ENCODE measurements at regions not wholly inside any gene's neighbourhood (a gene's known extent, or its start where the extent isn't known, plus 50 kb on each side); places are given as distances from the start of the nearest gene placed in this dataset.
"Not testable (repeated sequence)": the region's sequence is repeated elsewhere in the genome, so short reads cannot be mapped to it uniquely, and the experiment has no call there.

DNA sequence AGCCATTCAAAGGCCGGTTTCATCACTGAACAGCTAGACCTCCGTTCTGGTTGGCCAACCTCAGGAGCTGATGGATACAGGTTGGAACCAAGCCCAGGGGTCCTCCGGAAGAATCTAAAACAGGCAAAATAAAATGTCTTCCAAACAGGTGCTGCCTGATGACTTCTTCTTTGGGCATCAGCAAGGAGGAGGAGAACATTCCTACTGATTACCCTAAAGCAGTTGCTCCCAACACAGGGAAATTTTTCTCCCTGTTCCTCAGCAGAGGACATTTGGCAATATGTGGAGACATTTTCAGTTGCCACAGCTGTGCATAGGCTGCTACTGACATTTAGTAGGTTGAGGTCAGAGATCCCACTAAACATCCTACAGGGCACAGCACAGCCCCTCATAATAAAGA, 319.3 kb upstream of the PPARGC1A start:
- Histone ChIP-seq H3K27me3 (replicated peaks; ENCODE audit: insufficient read depth) (no peaks in the 10 kb centered on the region), H3K9me3 (no peaks in the 10 kb centered on the region), H3K27ac (no peak overlapping the region), H3K4me3 (no peak overlapping the region), H3K4me1 (ENCODE audit: control insufficient read depth in 1 of 2, low read depth in 2 of 2) (no peaks in the 10 kb centered on the region), H3K36me3 (no peaks in the 10 kb centered on the region)
- TF ChIP-seq CTCF (IDR thresholded peaks at IDR 0.05): no peak
- no peak for ATAC-seq (ENCODE audit: insufficient number of reproducible peaks, low FRiP score, low read depth)
- DNase-seq (ENCODE audit: low spot score): no peak

DNA sequence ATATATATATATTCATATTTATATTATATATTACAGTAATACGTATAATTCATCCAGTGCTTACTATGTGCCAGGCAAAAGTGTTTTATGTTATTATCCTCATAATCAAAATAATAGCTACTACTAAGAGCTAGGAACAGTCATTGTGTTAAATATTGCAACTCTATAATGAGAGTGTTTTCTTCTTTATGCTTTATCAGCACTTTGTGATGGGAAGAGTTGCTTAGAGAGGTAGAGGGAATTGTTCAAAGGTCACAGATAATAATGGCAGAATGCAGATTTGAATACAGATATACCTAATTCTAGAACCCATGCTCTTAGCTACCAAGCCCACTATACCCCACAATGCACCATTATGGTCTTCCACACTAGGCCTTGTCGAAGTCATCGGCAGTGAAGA, 318.8 kb upstream of the PPARGC1A start:
- no peak for TF ChIP-seq CTCF (IDR thresholded peaks at IDR 0.05)
- no peak overlapping the region for H3K4me3 ChIP-seq
- H3K27ac ChIP-seq: no peak overlapping the region
- no peaks in the 10 kb centered on the region for H3K27me3 ChIP-seq (replicated peaks; ENCODE audit: insufficient read depth)
- no peak for ATAC-seq (ENCODE audit: insufficient number of reproducible peaks, low FRiP score, low read depth)
- no peaks in the 10 kb centered on the region for H3K36me3 ChIP-seq
- no peaks in the 10 kb centered on the region for H3K4me1 ChIP-seq (ENCODE audit: control insufficient read depth in 1 of 2, low read depth in 2 of 2)
- no peak for DNase-seq (ENCODE audit: low spot score)
- no peaks in the 10 kb centered on the region for H3K9me3 ChIP-seq

- not testable (repeated sequence) for ATAC-seq (ENCODE audit: insufficient number of reproducible peaks, low FRiP score, low read depth); H3K9me3 ChIP-seq; DNase-seq (ENCODE audit: low spot score); H3K4me1 ChIP-seq (ENCODE audit: control insufficient read depth in 1 of 2, low read depth in 2 of 2); H3K27ac ChIP-seq; H3K36me3 ChIP-seq; H3K4me3 ChIP-seq; H3K27me3 ChIP-seq (replicated peaks; ENCODE audit: insufficient read depth)
Observed at GRCh38 chr4:24204708-24205107, 314.9 kb upstream of the PPARGC1A start.

- DNase-seq (ENCODE audit: low spot score) (no peak), ATAC-seq (ENCODE audit: insufficient number of reproducible peaks, low FRiP score, low read depth) (no peak)
- no peaks in the 10 kb centered on the region for H3K27me3 ChIP-seq (replicated peaks; ENCODE audit: insufficient read depth)
- no peak overlapping the region for H3K27ac ChIP-seq
- no peak for TF ChIP-seq CTCF (IDR thresholded peaks at IDR 0.05)
- H3K36me3 ChIP-seq: no peaks in the 10 kb centered on the region
- H3K4me1 ChIP-seq (ENCODE audit: control insufficient read depth in 1 of 2, low read depth in 2 of 2): no peaks in the 10 kb centered on the region
- H3K9me3 ChIP-seq: no peaks in the 10 kb centered on the region
- H3K4me3 ChIP-seq: no peak overlapping the region
Observed at GRCh38 chr4:24203926-24204325, 314.1 kb upstream of the PPARGC1A start.

GRCh38 chr4:24202579-24202978, 312.7 kb upstream of the PPARGC1A start:
- no peak for ATAC-seq (ENCODE audit: insufficient number of reproducible peaks, low FRiP score, low read depth)
- TF ChIP-seq CTCF (IDR thresholded peaks at IDR 0.05): no peak
- Histone ChIP-seq H3K9me3 (no peaks in the 10 kb centered on the region), H3K27ac (no peak overlapping the region), H3K36me3 (no peaks in the 10 kb centered on the region), H3K4me3 (no peak overlapping the region), H3K4me1 (ENCODE audit: control insufficient read depth in 1 of 2, low read depth in 2 of 2) (no peaks in the 10 kb centered on the region), H3K27me3 (replicated peaks; ENCODE audit: insufficient read depth) (no peaks in the 10 kb centered on the region)
- DNase-seq (ENCODE audit: low spot score): no peak

- TF ChIP-seq CTCF (IDR thresholded peaks at IDR 0.05): no peak
Observed at GRCh38 chr4:24197955-24198354, 308.1 kb upstream of the PPARGC1A start.

More at GRCh38 chr4:24197955-24198354, 308.1 kb upstream of the PPARGC1A start:
- H3K27me3 ChIP-seq (replicated peaks; ENCODE audit: insufficient read depth): no peaks in the 10 kb centered on the region
- ATAC-seq (ENCODE audit: insufficient number of reproducible peaks, low FRiP score, low read depth): no peak
- H3K27ac ChIP-seq: no peak overlapping the region
- H3K9me3 ChIP-seq: no peaks in the 10 kb centered on the region
- H3K36me3 ChIP-seq: no peaks in the 10 kb centered on the region
- H3K4me3 ChIP-seq: no peak overlapping the region
- DNase-seq (ENCODE audit: low spot score): no peak
- H3K4me1 ChIP-seq (ENCODE audit: control insufficient read depth in 1 of 2, low read depth in 2 of 2): no peaks in the 10 kb centered on the region

Measured in thoracic aorta (tissue), 2 donors.